Activated CD4-positive, alpha-beta T cell treated with anti-CD3 and anti-CD28 coated beads, Interleukin-2, amount 50 U/mL, for 4 hours (primary cell): ENCODE measurements at regions not wholly inside any gene's neighbourhood (a gene's known extent, or its start where the extent isn't known, plus 50 kb on each side); places are given as distances from the start of the nearest gene placed in this dataset.

ENCODE experiments used
- DNase-seq, 2 experiments: peaks; one replicate each; pipeline ENCODE4 v3.0.0-alpha.2; 2020

GRCh38 chr15:96093063-96093462 is 237.4 kb upstream of the NR2F2 start:
- no peak for DNase-seq

DNA sequence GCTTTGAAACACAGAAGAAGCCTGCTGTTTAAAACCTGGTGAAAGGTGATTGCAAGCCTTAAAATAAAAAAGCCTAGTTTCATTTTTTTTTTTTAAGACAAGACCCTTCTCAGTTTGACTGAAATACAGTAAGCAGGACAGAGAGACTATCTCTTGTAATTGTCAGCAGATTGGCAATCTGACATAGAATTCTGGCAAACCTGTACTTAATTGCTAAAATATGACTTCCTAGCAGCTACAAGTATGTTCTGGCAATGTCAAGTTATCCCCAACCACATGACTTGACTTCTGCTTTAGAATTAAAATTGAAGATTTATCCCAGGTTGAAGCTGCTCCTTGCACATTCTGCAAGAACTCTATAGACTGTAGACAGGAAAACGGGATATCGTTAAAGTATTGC is 232.8 kb upstream of the NR2F2 start:
- DNase-seq: no peak

- no peak for DNase-seq
Observed at GRCh38 chr15:96102631-96103030, 227.9 kb upstream of the NR2F2 start.

DNA sequence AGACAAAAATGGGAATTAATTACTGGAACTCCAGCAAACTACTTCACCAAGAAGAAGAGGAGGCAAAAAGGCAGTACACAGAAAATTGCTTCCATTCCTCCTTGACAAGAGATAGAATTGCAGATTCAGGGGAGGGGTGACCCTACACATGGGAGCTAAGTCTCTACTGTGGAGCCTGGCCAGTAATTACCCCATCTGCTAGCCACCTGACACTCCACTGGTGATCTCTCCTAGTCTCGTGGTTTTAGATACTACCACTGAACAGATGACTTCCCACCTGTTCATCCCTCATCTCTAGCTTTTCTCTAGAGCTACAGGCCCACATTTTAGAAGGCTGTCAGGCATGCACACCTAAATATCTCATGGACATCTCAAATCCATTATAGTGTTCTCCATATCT is 224.3 kb upstream of the NR2F2 start:
- no peak for DNase-seq

DNA sequence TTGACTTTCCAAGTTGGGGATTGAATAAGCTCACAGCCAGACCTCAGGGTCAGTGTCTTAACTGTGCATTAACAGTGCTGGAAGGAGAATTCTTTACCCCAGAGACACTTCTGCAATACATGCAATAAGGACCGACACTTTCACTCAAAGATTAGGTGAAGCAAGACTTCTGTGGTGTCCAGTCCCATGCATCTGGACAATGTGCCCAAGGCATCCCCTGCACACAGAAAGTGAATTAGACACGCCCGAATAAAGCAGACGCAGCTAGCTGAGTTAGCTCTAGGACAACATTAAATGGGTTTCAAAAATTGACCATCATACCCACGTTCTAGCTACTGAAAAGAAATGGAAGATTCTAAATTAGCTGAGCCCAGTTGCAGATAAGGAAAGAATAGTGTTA is 223.9 kb upstream of the NR2F2 start:
- no peak for DNase-seq

DNA sequence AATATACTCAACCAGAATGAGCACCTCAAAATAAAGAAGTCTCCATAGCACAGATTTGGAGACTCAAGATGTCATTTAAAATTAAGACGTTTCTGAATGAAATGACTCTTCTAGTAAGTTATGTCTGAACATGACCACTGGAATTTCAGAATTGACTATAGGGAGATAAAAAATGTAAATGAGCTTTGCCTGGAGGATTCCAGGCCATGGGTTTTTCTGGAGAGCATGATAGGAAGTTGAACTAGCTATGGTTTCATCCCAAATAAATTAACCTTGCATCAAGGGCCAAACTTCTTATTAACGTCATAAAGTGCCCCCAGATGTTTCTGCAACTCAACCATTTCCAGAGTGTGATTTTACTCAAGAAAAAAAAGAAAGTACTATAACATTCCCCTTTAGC is 222.6 kb upstream of the NR2F2 start:
- no peak for DNase-seq

DNA sequence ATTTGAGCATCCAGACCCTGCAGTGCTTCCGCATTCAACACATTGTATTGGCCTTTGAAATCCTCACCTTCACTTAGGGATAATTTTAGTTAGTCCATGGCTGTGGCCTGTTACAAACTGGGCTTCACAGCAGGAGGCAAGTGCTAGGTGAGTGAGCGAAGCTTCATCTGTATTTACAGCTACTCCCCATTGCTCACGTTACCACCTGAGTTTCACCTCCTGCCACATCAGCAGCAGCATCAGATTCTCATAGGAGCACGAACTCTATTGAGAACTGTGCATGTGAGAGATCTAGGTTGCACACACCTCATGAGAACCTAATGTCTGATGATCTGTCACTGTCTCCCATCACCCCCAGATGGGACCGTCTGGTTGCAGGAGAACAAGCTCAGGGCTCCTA is 222.1 kb upstream of the NR2F2 start:
- DNase-seq: no peak

DNA sequence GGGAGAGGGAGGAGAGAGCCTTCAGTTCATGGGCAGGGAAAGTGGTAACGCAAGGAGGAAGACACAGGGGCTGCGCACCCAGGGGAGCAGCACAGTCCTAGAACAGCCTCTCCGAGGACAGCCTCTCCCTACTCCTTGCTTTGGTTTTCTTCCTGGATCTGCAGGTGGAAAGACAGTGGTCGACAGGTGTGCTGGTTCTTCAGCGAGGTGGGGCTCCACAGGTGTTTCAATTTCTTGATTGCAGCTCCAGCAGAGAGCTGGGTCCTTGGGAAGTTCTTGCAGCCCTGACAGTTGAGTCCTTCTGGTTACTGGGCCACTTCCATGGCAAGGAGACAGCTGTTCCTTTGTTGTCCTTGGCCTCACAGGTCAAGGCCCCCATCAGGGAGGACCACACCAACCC is 220.7 kb upstream of the NR2F2 start:
- DNase-seq: no peak

- no peak for DNase-seq
Observed at GRCh38 chr15:96112018-96112417, 218.5 kb upstream of the NR2F2 start.

GRCh38 chr15:96115642-96116041 is 214.9 kb upstream of the NR2F2 start:
- DNase-seq: no peak

- no peak for DNase-seq
Observed at GRCh38 chr15:96117270-96117669, 213.2 kb upstream of the NR2F2 start.

- DNase-seq: no peak
Observed at GRCh38 chr15:96119734-96120133, 210.8 kb upstream of the NR2F2 start.

DNA sequence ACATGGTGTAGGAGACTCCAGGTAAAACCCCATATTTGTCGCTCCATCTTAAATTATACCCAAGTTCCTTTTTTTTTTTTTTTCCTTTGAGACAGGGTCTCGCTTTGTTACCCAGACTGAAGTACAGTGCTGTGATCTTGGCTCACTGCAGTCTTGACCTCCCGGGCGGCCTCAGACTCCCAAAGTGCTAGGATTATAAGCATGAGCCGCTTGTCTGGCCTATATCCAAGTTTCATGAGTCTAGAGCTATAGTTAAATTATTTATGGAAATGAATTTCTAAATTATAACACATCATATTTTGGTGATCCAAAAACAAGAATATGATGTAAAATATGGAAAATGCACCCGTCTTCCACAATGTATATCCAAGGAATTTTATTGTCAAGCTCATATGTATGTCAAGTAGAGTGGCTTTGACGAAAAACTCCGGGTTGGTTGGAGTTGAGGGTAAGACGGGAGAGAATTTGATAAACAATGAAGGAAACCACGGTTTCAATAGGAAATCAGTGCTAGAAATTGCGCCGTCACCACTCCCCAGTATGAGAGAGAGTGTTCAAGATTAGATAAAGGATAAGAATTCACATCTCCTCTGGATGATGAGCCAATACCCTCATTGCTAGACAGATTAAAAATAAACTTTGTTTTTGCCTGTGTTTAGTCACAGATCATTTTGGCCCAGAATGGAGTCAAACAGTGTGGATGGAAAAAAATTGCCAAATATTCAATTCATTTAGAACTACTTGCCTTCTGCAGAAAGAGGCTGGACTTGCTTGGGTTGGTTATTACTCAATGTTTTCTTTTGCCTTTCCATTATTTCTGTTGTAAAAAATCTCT is 209.2 kb upstream of the NR2F2 start:
- no peak for DNase-seq

DNA sequence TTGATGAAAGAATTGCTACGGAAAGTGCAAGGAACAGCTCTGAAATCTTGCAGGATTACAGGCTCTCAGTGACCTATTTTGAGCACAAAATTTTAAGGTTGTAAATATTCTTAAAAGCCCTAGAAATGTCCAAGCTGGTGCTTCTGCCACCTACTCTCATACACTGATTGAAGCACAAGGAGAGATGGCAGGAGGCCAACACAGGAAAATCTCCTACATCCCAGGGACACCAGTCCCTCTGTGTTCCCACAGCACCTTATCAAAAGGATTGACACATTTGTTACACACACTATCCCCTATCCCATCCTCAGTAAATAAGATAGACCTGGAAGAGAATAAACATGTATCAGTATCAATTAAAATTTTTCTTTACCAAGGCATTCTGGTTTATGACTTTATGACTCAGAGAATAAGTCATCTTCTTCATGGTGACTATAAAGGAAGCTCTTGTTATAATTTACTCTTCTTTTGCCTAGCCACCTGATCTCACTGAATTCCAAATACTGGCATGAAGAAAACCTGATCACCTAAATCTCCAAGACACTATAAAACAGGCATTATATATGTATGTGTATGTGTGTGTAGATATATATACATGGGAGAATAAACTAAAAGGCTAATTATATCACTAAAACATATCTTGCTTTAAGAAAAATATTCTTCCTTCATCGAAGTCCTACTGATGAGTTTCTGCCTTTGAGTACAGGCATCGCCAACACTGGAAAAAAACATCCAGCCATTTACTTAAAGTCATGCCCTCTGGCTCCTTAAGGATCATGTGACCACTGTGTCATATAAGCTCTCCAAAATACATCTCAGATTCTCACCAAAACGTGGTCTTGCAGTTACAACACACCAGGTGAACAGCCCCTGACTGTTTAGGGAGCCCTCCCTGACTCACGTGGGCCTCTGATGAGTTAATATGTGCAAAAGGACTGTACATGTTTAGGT is 208.1 kb upstream of the NR2F2 start:
- DNase-seq: no peak

DNA sequence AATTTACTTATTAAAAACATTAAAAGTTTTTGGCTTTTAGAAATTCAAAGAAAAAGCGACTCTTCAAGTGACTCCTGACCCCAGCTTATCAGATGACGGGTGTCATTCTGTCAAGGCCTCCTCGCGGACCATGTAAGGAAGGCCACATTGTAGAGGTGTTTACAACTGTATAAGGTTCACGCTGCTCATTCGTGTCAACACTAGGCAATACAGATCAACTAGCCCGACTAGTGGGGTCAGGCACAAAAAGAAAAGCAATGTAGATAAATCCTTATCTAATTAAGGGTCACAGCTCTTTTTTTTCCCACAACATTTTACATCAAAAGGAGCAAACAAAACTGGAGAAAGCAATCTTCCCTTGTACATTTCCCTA is 207.5 kb upstream of the NR2F2 start:
- DNase-seq: no peak

DNA sequence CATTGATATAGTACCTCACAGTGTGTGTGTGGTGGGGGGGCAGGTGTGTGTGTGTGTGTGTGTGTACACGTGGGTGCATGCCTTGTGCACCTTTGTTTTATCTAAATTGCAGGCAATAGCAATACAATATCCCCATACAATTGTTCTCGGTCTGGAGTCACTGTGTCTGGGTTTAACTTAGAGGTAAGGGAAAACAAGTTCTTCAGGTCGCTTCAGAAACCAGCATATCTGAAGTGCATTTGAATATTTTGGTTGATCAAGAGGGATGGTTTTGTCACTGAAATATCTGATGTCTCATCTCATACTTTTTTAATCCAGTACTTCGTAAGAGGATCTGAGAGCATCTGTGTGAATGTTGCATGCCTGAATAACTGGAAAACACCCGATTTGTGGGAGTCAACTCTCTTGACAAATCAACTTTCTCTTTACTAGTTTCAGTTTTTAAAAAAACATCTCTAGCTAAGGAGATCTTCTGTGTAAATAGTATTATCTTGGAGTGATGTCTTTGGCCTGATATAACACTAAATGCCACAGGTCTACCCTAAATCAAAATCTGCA is 206.8 kb upstream of the NR2F2 start:
- no peak for DNase-seq

GRCh38 chr15:96124436-96124835 is 206.1 kb upstream of the NR2F2 start:
- no peak for DNase-seq

DNA sequence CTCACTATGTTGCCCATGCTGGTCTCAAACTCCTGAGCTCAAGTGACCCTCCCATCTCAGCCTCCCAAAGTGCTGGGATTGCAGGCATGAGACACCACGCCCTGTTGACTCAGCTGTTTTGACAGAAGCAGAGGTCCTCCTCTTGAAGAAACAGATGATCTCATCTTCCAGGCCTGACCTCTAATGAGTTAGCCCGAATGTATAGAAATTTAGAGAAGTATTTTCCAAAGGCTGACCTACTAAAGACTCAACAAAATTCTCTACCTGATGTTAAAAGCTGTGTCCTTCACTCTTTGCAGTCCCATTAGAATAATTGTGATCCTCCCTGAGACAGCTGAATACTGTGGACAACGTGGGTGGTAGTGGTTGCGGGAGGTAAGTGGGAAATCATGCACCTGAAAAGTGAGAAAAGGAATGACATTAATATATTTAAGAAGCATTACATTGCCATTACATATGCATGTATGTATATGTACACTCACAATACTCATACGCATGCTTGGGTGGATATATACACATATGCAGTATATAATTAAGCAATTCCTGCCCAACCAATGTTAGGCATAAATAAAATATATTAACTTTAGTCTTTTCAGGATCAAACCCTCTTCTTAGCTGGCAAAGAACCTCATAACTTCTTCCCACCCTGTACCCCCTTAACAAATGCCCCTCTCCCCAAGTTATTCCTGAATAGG is 204.6 kb upstream of the NR2F2 start:
- no peak for DNase-seq

GRCh38 chr15:96126859-96127258 is 203.6 kb upstream of the NR2F2 start:
- no peak for DNase-seq

GRCh38 chr15:96130734-96131133 is 199.8 kb upstream of the NR2F2 start:
- DNase-seq: no peak

DNA sequence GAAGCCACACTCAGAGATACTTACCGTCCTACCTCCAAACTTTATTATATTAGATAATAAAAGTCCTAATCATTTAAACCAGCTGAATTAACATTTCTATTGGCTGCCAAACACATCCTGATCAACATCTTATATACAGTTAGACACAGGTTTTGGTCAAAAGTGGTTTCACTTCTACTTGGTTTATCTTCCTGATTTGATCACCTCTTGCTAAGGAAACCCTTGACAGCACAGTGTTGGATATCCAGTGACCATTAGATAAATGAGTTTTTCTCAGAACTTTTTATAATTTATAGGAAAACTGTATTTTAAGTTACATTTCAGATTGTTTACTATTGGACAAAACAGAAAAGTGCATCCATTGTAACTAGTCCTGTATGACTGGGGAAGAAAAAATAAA is 198.4 kb upstream of the NR2F2 start:
- no peak for DNase-seq

DNA sequence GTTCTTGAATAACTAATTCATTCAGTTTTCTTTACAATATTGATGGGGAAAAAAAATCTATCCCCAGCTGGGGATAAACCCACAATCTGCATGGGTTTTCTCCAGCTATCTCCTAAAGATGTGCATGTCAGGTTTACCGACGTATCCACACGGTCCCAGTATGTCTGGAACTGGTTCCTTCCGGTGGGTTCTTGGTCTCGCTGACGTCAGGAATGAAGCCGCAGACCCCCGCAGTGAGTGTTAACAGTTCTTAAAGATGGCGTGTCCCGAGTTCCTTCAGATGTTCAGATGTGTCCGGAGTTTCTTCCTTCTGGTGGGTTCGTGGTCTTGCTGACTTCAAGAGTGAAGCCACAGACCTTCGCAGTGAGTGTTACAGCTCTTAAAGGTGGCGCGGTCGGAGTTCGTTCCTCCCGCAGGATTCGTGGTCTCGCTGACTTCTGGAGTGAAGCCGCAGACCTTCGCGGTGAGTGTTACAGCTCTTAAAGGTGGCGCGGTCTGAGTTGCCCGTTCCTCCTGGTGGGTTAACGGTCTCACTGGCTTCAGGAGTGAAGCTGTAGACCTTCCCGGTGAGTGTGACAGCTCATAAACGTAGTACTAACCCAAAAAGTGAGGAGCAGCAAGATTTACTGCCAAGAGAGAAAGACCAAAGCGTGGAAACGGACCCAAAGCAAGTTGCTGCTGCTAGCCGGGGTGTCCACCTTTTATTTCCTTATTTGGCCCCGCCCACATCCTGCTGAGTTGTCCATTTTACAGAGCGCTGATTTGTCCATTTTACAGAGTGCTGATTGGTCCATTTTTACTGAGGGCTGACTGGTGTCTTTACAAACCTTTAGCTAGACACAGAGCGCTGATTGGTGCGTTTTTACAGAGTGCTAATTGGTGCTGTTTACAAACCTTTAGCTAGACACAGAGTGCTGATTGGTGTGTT is 195.1 kb upstream of the NR2F2 start:
- DNase-seq: no peak
